ENCODE measurements at regions not wholly inside any gene's neighbourhood (a gene's known extent, or its start where the extent isn't known, plus 50 kb on each side); places are given as distances from the start of the nearest gene placed in this dataset.
A peak's percentile ranks its signal among the peaks of the same experiment; 100 is the strongest.
"Not testable (repeated sequence)": the region's sequence is repeated elsewhere in the genome, so short reads cannot be mapped to it uniquely, and the experiment has no call there.

GRCh38 chr2:110267828-110268407, 55.6 kb upstream of the MTLN start:
- H3K4me3 Mint-ChIP-seq, result not testable (repeated sequence)
- TF ChIP-seq CTCF (IDR thresholded peaks at IDR 0.05), result peak; percentile 6

GRCh38 chr2:110264804-110265203, 52.5 kb upstream of the MTLN start:
- H3K27ac Mint-ChIP-seq; H2AFZ ChIP-seq (ENCODE audit: insufficient read depth, low read depth, low read length, poor library complexity, severe bottlenecking); H3K4me3 Mint-ChIP-seq; H3K79me2 ChIP-seq (ENCODE audit: insufficient read depth, low read length); H3K36me3 ChIP-seq (replicated peaks in 1 of 2; ENCODE audit: control insufficient read depth in 1 of 2, insufficient read depth in 2 of 2, low read length in 2 of 2); H3K4me1 ChIP-seq (ENCODE audit: control insufficient read depth in 1 of 2, insufficient read depth in 2 of 2, low read length in 2 of 2); H3K36me3 Mint-ChIP-seq; H3K27me3 Mint-ChIP-seq (ENCODE audit: low read depth in 3 of 3); intact Hi-C loops (cut with micrococcal nuclease); H4K20me1 ChIP-seq (ENCODE audit: insufficient read depth, low read length); H3K9me3 ChIP-seq (replicated peaks in 1 of 2; ENCODE audit: control insufficient read depth in 1 of 2, insufficient read depth in 1 of 2, low read length in 2 of 2); H3K4me3 ChIP-seq (replicated peaks in 1 of 3; ENCODE audit: low read depth in 2 of 3, low read length in 3 of 3); H3K9me3 Mint-ChIP-seq; H3K27me3 ChIP-seq (ENCODE audit: control insufficient read depth in 2 of 2, insufficient read depth in 2 of 2, low read length in 2 of 2); H3K4me1 Mint-ChIP-seq; DNase-seq; H3K27ac ChIP-seq (ENCODE audit: low read depth in 1 of 2, low read length in 2 of 2); H3K4me2 ChIP-seq (replicated peaks; ENCODE audit: extremely low read depth, low read length, poor library complexity, severe bottlenecking); H3K9ac ChIP-seq (ENCODE audit: insufficient read depth, low read length, poor library complexity, severe bottlenecking): not testable (repeated sequence)
- WGBS (ENCODE audit: insufficient coverage), result no CpG with 5 or more reads among the region's 1 CpG

More at GRCh38 chr2:110267828-110268407, 55.6 kb upstream of the MTLN start:
- H3K4me3 ChIP-seq (replicated peaks in 1 of 3; ENCODE audit: low read depth in 2 of 3, low read length in 3 of 3); H3K9me3 ChIP-seq (replicated peaks in 1 of 2; ENCODE audit: control insufficient read depth in 1 of 2, insufficient read depth in 1 of 2, low read length in 2 of 2); H3K4me2 ChIP-seq (replicated peaks; ENCODE audit: extremely low read depth, low read length, poor library complexity, severe bottlenecking); H3K27ac Mint-ChIP-seq; H4K20me1 ChIP-seq (ENCODE audit: insufficient read depth, low read length); DNase-seq; H3K27me3 Mint-ChIP-seq (ENCODE audit: low read depth in 3 of 3); H3K9me3 Mint-ChIP-seq; H3K27ac ChIP-seq (ENCODE audit: low read depth in 1 of 2, low read length in 2 of 2); H3K79me2 ChIP-seq (ENCODE audit: insufficient read depth, low read length); intact Hi-C loops (cut with micrococcal nuclease); H3K9ac ChIP-seq (ENCODE audit: insufficient read depth, low read length, poor library complexity, severe bottlenecking); H3K4me1 Mint-ChIP-seq; H3K27me3 ChIP-seq (ENCODE audit: control insufficient read depth in 2 of 2, insufficient read depth in 2 of 2, low read length in 2 of 2); H2AFZ ChIP-seq (ENCODE audit: insufficient read depth, low read depth, low read length, poor library complexity, severe bottlenecking); H3K36me3 Mint-ChIP-seq; H3K4me1 ChIP-seq (ENCODE audit: control insufficient read depth in 1 of 2, insufficient read depth in 2 of 2, low read length in 2 of 2); H3K36me3 ChIP-seq (replicated peaks in 1 of 2; ENCODE audit: control insufficient read depth in 1 of 2, insufficient read depth in 2 of 2, low read length in 2 of 2): not testable (repeated sequence)
- no CpG with 5 or more reads among the region's 17 CpGs for WGBS (ENCODE audit: insufficient coverage)

- not testable (repeated sequence) for H3K36me3 ChIP-seq (replicated peaks in 1 of 2; ENCODE audit: control insufficient read depth in 1 of 2, insufficient read depth in 2 of 2, low read length in 2 of 2)
Observed at GRCh38 chr2:110264076-110264681, 51.8 kb upstream of the MTLN start.

GRCh38 chr2:110263462-110263861, 51.1 kb upstream of the MTLN start:
- H3K4me2 ChIP-seq (replicated peaks; ENCODE audit: extremely low read depth, low read length, poor library complexity, severe bottlenecking); H3K27ac ChIP-seq (ENCODE audit: low read depth in 1 of 2, low read length in 2 of 2); H3K4me3 ChIP-seq (replicated peaks in 1 of 3; ENCODE audit: low read depth in 2 of 3, low read length in 3 of 3); H2AFZ ChIP-seq (ENCODE audit: insufficient read depth, low read depth, low read length, poor library complexity, severe bottlenecking); H4K20me1 ChIP-seq (ENCODE audit: insufficient read depth, low read length); H3K36me3 ChIP-seq (replicated peaks in 1 of 2; ENCODE audit: control insufficient read depth in 1 of 2, insufficient read depth in 2 of 2, low read length in 2 of 2); H3K4me1 ChIP-seq (ENCODE audit: control insufficient read depth in 1 of 2, insufficient read depth in 2 of 2, low read length in 2 of 2); H3K4me3 Mint-ChIP-seq; H3K27me3 Mint-ChIP-seq (ENCODE audit: low read depth in 3 of 3); H3K27me3 ChIP-seq (ENCODE audit: control insufficient read depth in 2 of 2, insufficient read depth in 2 of 2, low read length in 2 of 2); H3K9me3 Mint-ChIP-seq; intact Hi-C loops (cut with micrococcal nuclease); H3K36me3 Mint-ChIP-seq; H3K9me3 ChIP-seq (replicated peaks in 1 of 2; ENCODE audit: control insufficient read depth in 1 of 2, insufficient read depth in 1 of 2, low read length in 2 of 2); H3K79me2 ChIP-seq (ENCODE audit: insufficient read depth, low read length); H3K9ac ChIP-seq (ENCODE audit: insufficient read depth, low read length, poor library complexity, severe bottlenecking); H3K4me1 Mint-ChIP-seq; H3K27ac Mint-ChIP-seq; DNase-seq: not testable (repeated sequence)
- WGBS (ENCODE audit: insufficient coverage), result no CpG with 5 or more reads among the region's 2 CpGs

More at GRCh38 chr2:110264076-110264681, 51.8 kb upstream of the MTLN start:
- H3K79me2 ChIP-seq (ENCODE audit: insufficient read depth, low read length); H3K4me3 Mint-ChIP-seq; H3K27ac ChIP-seq (ENCODE audit: low read depth in 1 of 2, low read length in 2 of 2); H3K27ac Mint-ChIP-seq; H4K20me1 ChIP-seq (ENCODE audit: insufficient read depth, low read length); H3K36me3 Mint-ChIP-seq; H3K27me3 Mint-ChIP-seq (ENCODE audit: low read depth in 3 of 3); H3K27me3 ChIP-seq (ENCODE audit: control insufficient read depth in 2 of 2, insufficient read depth in 2 of 2, low read length in 2 of 2); H3K4me1 ChIP-seq (ENCODE audit: control insufficient read depth in 1 of 2, insufficient read depth in 2 of 2, low read length in 2 of 2); H3K4me2 ChIP-seq (replicated peaks; ENCODE audit: extremely low read depth, low read length, poor library complexity, severe bottlenecking); H3K9me3 ChIP-seq (replicated peaks in 1 of 2; ENCODE audit: control insufficient read depth in 1 of 2, insufficient read depth in 1 of 2, low read length in 2 of 2); H3K9me3 Mint-ChIP-seq; intact Hi-C loops (cut with micrococcal nuclease); DNase-seq; H3K9ac ChIP-seq (ENCODE audit: insufficient read depth, low read length, poor library complexity, severe bottlenecking); H3K4me3 ChIP-seq (replicated peaks in 1 of 3; ENCODE audit: low read depth in 2 of 3, low read length in 3 of 3); H2AFZ ChIP-seq (ENCODE audit: insufficient read depth, low read depth, low read length, poor library complexity, severe bottlenecking); H3K4me1 Mint-ChIP-seq: not testable (repeated sequence)
- WGBS (ENCODE audit: insufficient coverage), result no CpG with 5 or more reads among the region's 3 CpGs

Data from CD14-positive monocyte (primary cell).